HepG2 (cell line): ENCODE measurements at regions not wholly inside any gene's neighbourhood (a gene's known extent, or its start where the extent isn't known, plus 50 kb on each side); places are given as distances from the start of the nearest gene placed in this dataset.

Experiments used
- CEBPB ChIP-seq: IDR thresholded peaks from 2 replicates; pipeline ENCODE4 v1.6.1; 2011; ENCODE audit warnings: low read depth, low read length, improper control_type of control experiment, borderline replicate concordance
- EP300 ChIP-seq, 3 experiments: sonication (generic) in 1 of 3; formaldehyde crosslinking in 1 of 3; IDR thresholded peaks; 2 replicates each; pipeline versions ENCODE4 v1.5.1 to v1.6.1; 2011 to 2020; ENCODE audit warnings: low read depth in 2 of 3, low read length in 2 of 3, borderline replicate concordance in 1 of 3, improper control_type of control experiment in 1 of 3, mild to moderate bottlenecking in 1 of 3, missing genetic modification reagents in 1 of 3, moderate library complexity in 1 of 3
- FOXP1 ChIP-seq, 2 experiments: fragments of 450-650 bp in 1 of 2; IDR thresholded peaks; 2 replicates each; pipeline ENCODE4 v1.6.1; 2017 to 2018; ENCODE audit warnings: antibody characterized with exemption in 1 of 2
- HNRNPLL ChIP-seq: fragments of 200-400 bp; formaldehyde crosslinking; IDR thresholded peaks from 2 replicates; pipeline ENCODE4 v1.6.1; 2017; ENCODE audit warnings: mild to moderate bottlenecking, low read depth, low read length; ENCODE audit not compliant: poor library complexity, severe bottlenecking
- MAFK ChIP-seq, 2 experiments: IDR thresholded peaks in 1 of 2; conservative IDR thresholded peaks in 1 of 2; 2 replicates each; pipeline ENCODE4 v1.6.1; 2011; ENCODE audit warnings: improper control_type of control experiment in 2 of 2, low read length in 2 of 2
- POLR2A ChIP-seq, 2 experiments: IDR thresholded peaks; 2 replicates each; pipeline ENCODE4 v1.6.1; 2011; ENCODE audit warnings: low read depth in 2 of 2, low read length in 2 of 2, mild to moderate bottlenecking in 1 of 2, moderate library complexity in 1 of 2; ENCODE audit not compliant: insufficient read depth in 1 of 2
- PTBP1 ChIP-seq: fragments of 200-400 bp; formaldehyde crosslinking; IDR thresholded peaks from 2 replicates; pipeline ENCODE4 v1.6.1; 2018; ENCODE audit warnings: low read length, low read depth; ENCODE audit not compliant: poor library complexity, severe bottlenecking
- ZNF260 ChIP-seq: sonication (generic); formaldehyde crosslinking; IDR thresholded peaks from 2 replicates; pipeline ENCODE4 v1.4.0; 2020; ENCODE audit warnings: missing genetic modification reagents, low read depth, mild to moderate bottlenecking, borderline replicate concordance
- TF ChIP-seq, protein P1 (sequence below): sonication (generic); formaldehyde crosslinking; IDR thresholded peaks from 2 replicates; pipeline ENCODE4 v1.5.0; 2020; ENCODE audit warnings: mild to moderate bottlenecking, missing genetic modification reagents, moderate library complexity

DNA sequence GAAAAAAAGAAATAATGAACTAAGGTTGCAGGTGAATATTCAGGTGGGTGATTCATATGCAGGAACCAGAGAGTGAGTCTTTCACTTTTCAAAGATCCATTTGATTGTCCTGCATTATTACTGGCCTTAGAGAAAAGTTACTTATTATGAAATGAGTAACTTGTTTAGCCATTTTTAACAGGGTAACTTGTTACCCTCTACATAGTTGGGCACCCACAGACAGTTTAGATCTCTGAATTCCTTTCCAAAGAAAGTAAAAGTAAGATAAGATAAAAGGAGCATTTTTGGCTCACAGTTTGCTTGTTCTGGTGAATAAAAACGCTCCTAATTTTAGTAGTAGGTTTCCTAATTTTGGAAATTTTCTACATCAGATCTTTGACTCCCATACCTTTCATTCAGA is 54.1 kb upstream of the DAB2 start:
- TF ChIP-seq FOXP1 (IDR thresholded peaks at IDR 0.05) = no peak
- TF ChIP-seq FOXP1 (CRISPR knock-in tag; IDR thresholded peaks at IDR 0.05) = no peak
- no peak for TF ChIP-seq EP300 (IDR thresholded peaks at IDR 0.05; ENCODE audit: low read depth in 2 of 2, low read length in 2 of 2)
- no peak for TF ChIP-seq EP300 (CRISPR knock-in tag; IDR thresholded peaks at IDR 0.05; ENCODE audit: borderline replicate concordance)
- TF ChIP-seq, protein P1, sequence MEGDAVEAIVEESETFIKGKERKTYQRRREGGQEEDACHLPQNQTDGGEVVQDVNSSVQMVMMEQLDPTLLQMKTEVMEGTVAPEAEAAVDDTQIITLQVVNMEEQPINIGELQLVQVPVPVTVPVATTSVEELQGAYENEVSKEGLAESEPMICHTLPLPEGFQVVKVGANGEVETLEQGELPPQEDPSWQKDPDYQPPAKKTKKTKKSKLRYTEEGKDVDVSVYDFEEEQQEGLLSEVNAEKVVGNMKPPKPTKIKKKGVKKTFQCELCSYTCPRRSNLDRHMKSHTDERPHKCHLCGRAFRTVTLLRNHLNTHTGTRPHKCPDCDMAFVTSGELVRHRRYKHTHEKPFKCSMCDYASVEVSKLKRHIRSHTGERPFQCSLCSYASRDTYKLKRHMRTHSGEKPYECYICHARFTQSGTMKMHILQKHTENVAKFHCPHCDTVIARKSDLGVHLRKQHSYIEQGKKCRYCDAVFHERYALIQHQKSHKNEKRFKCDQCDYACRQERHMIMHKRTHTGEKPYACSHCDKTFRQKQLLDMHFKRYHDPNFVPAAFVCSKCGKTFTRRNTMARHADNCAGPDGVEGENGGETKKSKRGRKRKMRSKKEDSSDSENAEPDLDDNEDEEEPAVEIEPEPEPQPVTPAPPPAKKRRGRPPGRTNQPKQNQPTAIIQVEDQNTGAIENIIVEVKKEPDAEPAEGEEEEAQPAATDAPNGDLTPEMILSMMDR (CRISPR knock-in tag) = no peak
- no peak for TF ChIP-seq HNRNPLL
- no peak for TF ChIP-seq CEBPB
- no peak for TF ChIP-seq POLR2A (IDR thresholded peaks at IDR 0.05; ENCODE audit: insufficient read depth in 1 of 2, low read depth in 2 of 2, low read length in 2 of 2)
- TF ChIP-seq PTBP1 = no peak
- TF ChIP-seq ZNF260 (CRISPR knock-in tag) = no peak
- TF ChIP-seq MAFK (conservative IDR thresholded peaks at IDR 0.05 in 1 of 2, IDR thresholded peaks at IDR 0.05 in 1 of 2; ENCODE audit: low read length in 2 of 2) = no peak
